GM12878 (cell line): ENCODE measurements at regions not wholly inside any gene's neighbourhood (a gene's known extent, or its start where the extent isn't known, plus 50 kb on each side); places are given as distances from the start of the nearest gene placed in this dataset.

ENCODE experiments used
- ATAC-seq: fragments of 200-7000 bp; cut with Tn5 transposase; 3 replicates; pipeline ENCODE4 v1.9.1; 2020; ENCODE audit warnings: mild to moderate bottlenecking, moderate library complexity
- BruUV-seq: library from RNA; stranded (reverse); fragments of 400-500 nt; replicated peaks from 2 replicates; lab custom pipeline; 2021; lab: Mats Ljungman, UMichigan
- CTCF ChIA-PET: fragments of 300-600 bp; sonication (Branson Sonifier 250); formaldehyde crosslinking; extraction: SDS; loops from one replicate; lab custom pipeline; 2021; ENCODE audit warnings: inconsistent platforms; lab: Yijun Ruan, JAX
- POLR2A ChIA-PET: fragments of 350-600 bp; formaldehyde crosslinking; extraction: SDS; loops from one replicate; lab custom pipeline; 2021; ENCODE audit warnings: inconsistent platforms; lab: Charles Lee
- RAD21 ChIA-PET: fragments of 300-600 bp; sonication (Branson Sonifier 250); formaldehyde crosslinking; loops from one replicate; lab custom pipeline; 2023; ENCODE audit warnings: antibody characterized with exemption; ENCODE audit not compliant: unreplicated experiment; lab: Charles Lee
- SMC1A ChIA-PET: fragments of 300-600 bp; sonication (Branson Sonifier 250); formaldehyde crosslinking; loops from one replicate; lab custom pipeline; 2023; ENCODE audit not compliant: unreplicated experiment, uncharacterized antibody; lab: Charles Lee
- DNase-seq: peaks from one replicate; pipeline ENCODE4 v3.0.0-alpha.2; 2011; ENCODE audit warnings: low read depth, low spot score
- FAIRE-seq: peaks from 3 replicates; lab custom pipeline; 2011; peaks lifted over from hg19 to GRCh38; lab: Jason Lieb, UNC
- H2AFZ ChIP-seq: 2 replicates; pipeline ENCODE4 v1.6.0; 2011; ENCODE audit warnings: low read depth, low read length, control low read depth; ENCODE audit not compliant: control insufficient read depth
- H3K27ac ChIP-seq: 2 replicates; pipeline ENCODE4 v1.5.1; 2011; ENCODE audit warnings: control low read depth; ENCODE audit not compliant: control insufficient read depth, insufficient read depth
- H3K27me3 ChIP-seq, 2 experiments: replicated peaks in 1 of 2; 2 replicates each; pipeline versions ENCODE4 v1.6.0 to v1.6.1; 2011; ENCODE audit warnings: low read length in 1 of 2; ENCODE audit not compliant: control insufficient read depth in 2 of 2, insufficient read depth in 2 of 2
- H3K36me3 ChIP-seq, 2 experiments: 2 replicates each; pipeline ENCODE4 v1.5.1; 2011; ENCODE audit warnings: low read length in 1 of 2; ENCODE audit not compliant: control insufficient read depth in 2 of 2, insufficient read depth in 2 of 2
- H3K4me1 ChIP-seq: 2 replicates; pipeline ENCODE4 v1.6.1; 2011; ENCODE audit warnings: mild to moderate bottlenecking, low read length, moderate library complexity, mixed read lengths; ENCODE audit not compliant: control insufficient read depth, insufficient read depth
- H3K4me2 ChIP-seq: 2 replicates; pipeline ENCODE4 v1.6.0; 2011; ENCODE audit warnings: control low read depth; ENCODE audit not compliant: control insufficient read depth, insufficient read depth
- H3K4me3 ChIP-seq: fragments of 200-600 bp; sonication (generic); 2 replicates; pipeline ENCODE4 v1.5.1; 2016
- H3K79me2 ChIP-seq: 2 replicates; pipeline ENCODE4 v1.6.0; 2011; ENCODE audit warnings: low read length; ENCODE audit not compliant: control insufficient read depth, insufficient read depth
- H3K9ac ChIP-seq: 2 replicates; pipeline ENCODE4 v1.8.0; 2011; ENCODE audit warnings: low read length, control low read depth, mixed read lengths; ENCODE audit not compliant: control insufficient read depth, insufficient read depth
- H3K9me3 ChIP-seq: replicated peaks from 3 replicates; pipeline ENCODE4 v1.5.1; 2011; ENCODE audit warnings: mild to moderate bottlenecking, low read length; ENCODE audit not compliant: control insufficient read depth, insufficient read depth
- H4K20me1 ChIP-seq: 2 replicates; pipeline ENCODE4 v1.6.0; 2011; ENCODE audit not compliant: control insufficient read depth, insufficient read depth
- ASH2L ChIP-seq: fragments of 300-600, 200-600 bp; sonication (generic); IDR thresholded peaks from 2 replicates; pipeline ENCODE4 v1.6.1; 2017; ENCODE audit warnings: low read depth, mild to moderate bottlenecking, borderline replicate concordance
- CBX5 ChIP-seq: sonication (generic); IDR thresholded peaks from 2 replicates; pipeline ENCODE4 v1.6.1; 2016; ENCODE audit warnings: low read depth, moderate library complexity, mild to moderate bottlenecking, inconsistent platforms
- CREB1 ChIP-seq: IDR thresholded peaks from 2 replicates; pipeline ENCODE4 v1.6.1; 2012; ENCODE audit warnings: low read depth, mild to moderate bottlenecking, inconsistent platforms
- DPF2 ChIP-seq: fragments of 450-650 bp; IDR thresholded peaks from 2 replicates; pipeline ENCODE4 v1.6.1; 2017; ENCODE audit warnings: mild to moderate bottlenecking
- KAT2A ChIP-seq: conservative IDR thresholded peaks from 2 replicates; pipeline ENCODE4 v1.6.1; 2011; ENCODE audit warnings: low read depth, low read length; ENCODE audit not compliant: control insufficient read depth
- KDM1A ChIP-seq: fragments of 200-600 bp; sonication (generic); IDR thresholded peaks from 2 replicates; pipeline ENCODE4 v1.6.1; 2016; ENCODE audit warnings: borderline replicate concordance
- KLF5 ChIP-seq: fragments of 450-650 bp; IDR thresholded peaks from 2 replicates; pipeline ENCODE4 v1.6.1; 2014; ENCODE audit warnings: mild to moderate bottlenecking; ENCODE audit not compliant: partially characterized antibody
- MEF2B ChIP-seq: fragments of 450-650 bp; IDR thresholded peaks from 2 replicates; pipeline ENCODE4 v1.6.1; 2018; ENCODE audit warnings: mild to moderate bottlenecking, moderate library complexity; ENCODE audit not compliant: partially characterized antibody, poor library complexity, severe bottlenecking
- MTA2 ChIP-seq: fragments of 450-650 bp; IDR thresholded peaks from 2 replicates; pipeline ENCODE4 v1.6.1; 2016; ENCODE audit warnings: low read depth, mild to moderate bottlenecking, moderate library complexity
- PAX8 ChIP-seq: fragments of 450-650 bp; IDR thresholded peaks from 2 replicates; pipeline ENCODE4 v1.6.1; 2017; ENCODE audit warnings: mild to moderate bottlenecking, moderate library complexity
- POLR2AphosphoS2 ChIP-seq: IDR thresholded peaks from 2 replicates; pipeline ENCODE4 v1.6.1; 2011; ENCODE audit warnings: low read depth, mild to moderate bottlenecking, low read length, improper control_type of control experiment, moderate library complexity
- RELA ChIP-seq: fragments of 450-650 bp; IDR thresholded peaks from 2 replicates; pipeline ENCODE4 v1.8.0; 2014; ENCODE audit warnings: borderline replicate concordance; ENCODE audit not compliant: partially characterized antibody
- SMAD5 ChIP-seq: IDR thresholded peaks from 2 replicates; pipeline ENCODE4 v1.6.1; 2016; ENCODE audit warnings: antibody characterized with exemption, low read depth
- ZBED1 ChIP-seq: IDR thresholded peaks from 2 replicates; pipeline ENCODE4 v1.6.1; 2016; ENCODE audit warnings: borderline replicate concordance
- ZNF274 ChIP-seq: IDR thresholded peaks from one replicate; pipeline ENCODE4 v1.8.0; 2011; ENCODE audit not compliant: insufficient read length, insufficient read depth
- ZNF384 ChIP-seq: IDR thresholded peaks from 2 replicates; pipeline ENCODE4 v1.6.1; 2012; ENCODE audit warnings: low read depth, mild to moderate bottlenecking, low read length, improper control_type of control experiment, borderline replicate concordance
- WGBS: methylation state at CpG from one replicate; pipeline ENCODE4 v1.1.6; 2016; ENCODE audit warnings: low lambda C conversion rate; ENCODE audit not compliant: insufficient replicate concordance, insufficient coverage; ENCODE audit errors: missing lambda C conversion rate; 5-methylcytosine and 5-hydroxymethylcytosine counted together
- in situ Hi-C: fragments of 300-500 bp; cut with MboI; formaldehyde crosslinking; loops from 9 replicates; pipeline ENCODE4 v1.14.3; 2018; ENCODE audit warnings: mixed read lengths
- intact Hi-C: fragments of 100-400 bp; cut with micrococcal nuclease; formaldehyde crosslinking; loops from one replicate; pipeline ENCODE4 v1.14.2; 2022; ENCODE audit not compliant: unreplicated experiment

- in situ Hi-C loops: no loop called here
- no peak for DNase-seq
- POLR2A ChIA-PET: no interaction called here
- H3K27ac ChIP-seq: no peak overlapping the region
- H3K27me3 ChIP-seq: no peaks in the 10 kb centered on the region
- H2AFZ ChIP-seq: no peak overlapping the region
- SMC1A ChIA-PET: no interaction called here
- 1% methylated on average over 4 of the region's 4 CpGs for WGBS
- no peak overlapping the region for H3K9ac ChIP-seq
- H3K4me1 ChIP-seq: no peaks in the 10 kb centered on the region
- H3K36me3 ChIP-seq: no peaks in the 10 kb centered on the region
- ATAC-seq: no peak
- H4K20me1 ChIP-seq: no peaks in the 10 kb centered on the region
- RAD21 ChIA-PET: no interaction called here
- FAIRE-seq: no peak
- CTCF ChIA-PET: interaction anchor here (0.7 kb wide), 1 partner anchor 33 kb away, joined by 3 read pairs; no protein-coding TSS in a partner anchor
- no peak overlapping the region for H3K4me2 ChIP-seq
- no peaks in the 10 kb centered on the region for H3K9me3 ChIP-seq
- no peak for TF ChIP-seq DPF2
- no peak for TF ChIP-seq MEF2B
- no peak for TF ChIP-seq ASH2L
- TF ChIP-seq RELA: no peak
- no peak for TF ChIP-seq MTA2
- no peak for TF ChIP-seq POLR2AphosphoS2
- H3K79me2 ChIP-seq: no peaks in the 10 kb centered on the region
- no TSS peak for BruUV-seq
- intact Hi-C loops: no loop called here
- no peak overlapping the region for H3K4me3 ChIP-seq
Observed at GRCh38 chr13:73327579-73327978, 268.8 kb downstream of the KLF5 start.

- 28% methylated on average over 7 of the region's 7 CpGs for WGBS
- H3K4me1 ChIP-seq: no peaks in the 10 kb centered on the region
- no peaks in the 10 kb centered on the region; a peak in 1 of 4 replicates for H3K27me3 ChIP-seq
- ChIA-PET POLR2A (no interaction called here), SMC1A (interaction anchor here (1.1 to 1.9 kb wide), 4 partner anchors 8 to 11 kb away, joined by 3 to 6 read pairs (median 4); no protein-coding TSS in a partner anchor), RAD21 (no interaction called here), CTCF (no interaction called here)
- no TSS peak for BruUV-seq
- H3K9ac ChIP-seq: no peak overlapping the region
- FAIRE-seq (no peak), DNase-seq (no peak), ATAC-seq (0 out of 3 replicates have a peak, but pooled peaks have one; percentile 14)
- no peak overlapping the region for H2AFZ ChIP-seq
- H3K79me2 ChIP-seq: no peaks in the 10 kb centered on the region
- in situ Hi-C loops (no loop called here), intact Hi-C loops (no loop called here)
- no peak overlapping the region for H3K27ac ChIP-seq
- no peaks in the 10 kb centered on the region for H3K36me3 ChIP-seq
- H3K4me2 ChIP-seq: no peak overlapping the region
- no peak overlapping the region for H3K4me3 ChIP-seq
- no peaks in the 10 kb centered on the region for H4K20me1 ChIP-seq
- H3K9me3 ChIP-seq: no peaks in the 10 kb centered on the region
- TF ChIP-seq KDM1A (no peak), ZBED1 (no peak), RELA (no peak), CREB1 (no peak), CBX5 (no peak), KLF5 (no peak), ZNF274 (no peak), KAT2A (no peak), SMAD5 (no peak), PAX8 (no peak), ZNF384 (no peak)
Observed at GRCh38 chr13:73325723-73326558, 267.1 kb downstream of the KLF5 start.
